ENCODE measurements at regions not wholly inside any gene's neighbourhood (a gene's known extent, or its start where the extent isn't known, plus 50 kb on each side); places are given as distances from the start of the nearest gene placed in this dataset.
"Not testable (repeated sequence)": the region's sequence is repeated elsewhere in the genome, so short reads cannot be mapped to it uniquely, and the experiment has no call there.

DNA sequence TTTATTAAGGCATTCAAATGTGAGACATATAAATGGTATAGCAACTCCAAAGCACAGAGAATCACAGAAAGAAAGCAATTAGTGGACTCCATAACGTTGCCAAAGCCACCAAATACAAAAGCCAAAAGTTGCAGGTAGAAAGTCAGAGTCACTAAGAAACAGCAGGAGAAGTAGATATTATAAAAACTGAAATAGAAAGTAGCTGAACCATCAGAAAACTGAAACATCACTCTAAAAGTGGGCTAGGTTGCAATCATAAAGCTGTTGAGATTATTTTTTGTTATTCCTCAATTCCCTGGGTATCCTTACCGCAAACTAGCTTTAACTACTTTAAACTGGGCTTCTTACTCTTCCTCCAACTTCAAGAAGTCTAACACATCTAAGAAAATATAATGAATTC lies 108.1 kb upstream of the ARRDC3 start:
- H3K4me1 ChIP-seq = peaks cover 0 to 14% (median 0%) of the 10 kb centered on the region in 9 donors
- ATAC-seq (no peak), DNase-seq (no peak)
- intact Hi-C loops (cut with DNase I) = no loop called here
- no peaks in the 10 kb centered on the region for H3K27me3 ChIP-seq
- H3K27ac ChIP-seq = no peak overlapping the region
- TF ChIP-seq, protein P1, sequence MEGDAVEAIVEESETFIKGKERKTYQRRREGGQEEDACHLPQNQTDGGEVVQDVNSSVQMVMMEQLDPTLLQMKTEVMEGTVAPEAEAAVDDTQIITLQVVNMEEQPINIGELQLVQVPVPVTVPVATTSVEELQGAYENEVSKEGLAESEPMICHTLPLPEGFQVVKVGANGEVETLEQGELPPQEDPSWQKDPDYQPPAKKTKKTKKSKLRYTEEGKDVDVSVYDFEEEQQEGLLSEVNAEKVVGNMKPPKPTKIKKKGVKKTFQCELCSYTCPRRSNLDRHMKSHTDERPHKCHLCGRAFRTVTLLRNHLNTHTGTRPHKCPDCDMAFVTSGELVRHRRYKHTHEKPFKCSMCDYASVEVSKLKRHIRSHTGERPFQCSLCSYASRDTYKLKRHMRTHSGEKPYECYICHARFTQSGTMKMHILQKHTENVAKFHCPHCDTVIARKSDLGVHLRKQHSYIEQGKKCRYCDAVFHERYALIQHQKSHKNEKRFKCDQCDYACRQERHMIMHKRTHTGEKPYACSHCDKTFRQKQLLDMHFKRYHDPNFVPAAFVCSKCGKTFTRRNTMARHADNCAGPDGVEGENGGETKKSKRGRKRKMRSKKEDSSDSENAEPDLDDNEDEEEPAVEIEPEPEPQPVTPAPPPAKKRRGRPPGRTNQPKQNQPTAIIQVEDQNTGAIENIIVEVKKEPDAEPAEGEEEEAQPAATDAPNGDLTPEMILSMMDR (IDR thresholded peaks at IDR 0.05) = no peak
- H3K9me3 ChIP-seq = no peaks in the 10 kb centered on the region
- H3K36me3 ChIP-seq = no peaks in the 10 kb centered on the region
- 74 to 76% methylated on average over 2 of the region's 2 CpGs for WGBS, 2 donors
- no peak overlapping the region for H3K4me3 ChIP-seq

DNA sequence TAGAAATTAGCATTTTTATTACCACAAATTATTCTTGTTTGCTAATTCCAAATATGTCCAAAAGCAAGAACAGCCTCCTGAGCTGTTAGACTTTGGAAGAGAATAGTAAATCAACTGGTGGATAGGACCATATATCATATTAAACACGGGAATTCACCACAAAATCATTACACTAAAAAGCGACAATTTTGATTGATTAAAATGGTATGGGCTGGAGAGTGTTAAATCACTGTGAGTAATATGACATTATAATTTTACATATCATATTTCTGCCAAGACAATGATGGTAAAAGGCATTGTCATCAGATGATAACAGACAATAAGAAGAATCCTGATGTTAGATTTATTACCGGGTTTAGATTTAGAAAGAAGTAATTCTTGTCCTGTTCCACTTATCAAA lies 107.2 kb upstream of the ARRDC3 start:
- intact Hi-C loops (cut with DNase I) = no loop called here
- TF ChIP-seq, protein P1 (IDR thresholded peaks at IDR 0.05) = no peak
- no peaks in the 10 kb centered on the region for H3K36me3 ChIP-seq
- H3K9me3 ChIP-seq = no peaks in the 10 kb centered on the region
- H3K4me3 ChIP-seq = no peak overlapping the region
- no peaks in the 10 kb centered on the region for H3K27me3 ChIP-seq
- H3K27ac ChIP-seq = no peak overlapping the region
- H3K4me1 ChIP-seq = peaks cover 0 to 14% (median 0%) of the 10 kb centered on the region in 9 donors
- no peak for ATAC-seq
- no peak for DNase-seq
- WGBS, 2 donors = 76 to 81% methylated on average over 3 of the region's 3 CpGs

DNA sequence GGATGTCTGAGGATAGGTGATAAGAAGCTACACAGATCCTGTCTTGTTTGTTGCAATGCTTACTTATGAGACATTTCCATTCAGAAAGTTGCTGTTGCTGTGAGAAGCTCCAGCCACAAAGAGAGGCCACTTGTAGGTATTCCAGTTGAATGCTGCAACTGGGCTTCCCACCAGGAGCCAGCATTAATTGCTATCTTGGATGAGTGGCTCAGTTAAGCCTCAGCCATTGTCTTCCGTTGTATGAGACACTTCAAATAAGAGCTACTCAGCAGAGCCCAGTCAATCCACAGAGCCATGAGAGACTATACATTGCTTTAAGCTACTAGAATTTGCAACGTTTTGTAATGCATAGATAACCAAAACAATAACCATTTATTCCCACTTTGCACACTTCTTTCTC lies 104.3 kb upstream of the ARRDC3 start:
- intact Hi-C loops (cut with DNase I) = no loop called here
- TF ChIP-seq, protein P1 (IDR thresholded peaks at IDR 0.05) = no peak
- 63 to 70% methylated on average over 2 of the region's 2 CpGs for WGBS, 2 donors

DNA sequence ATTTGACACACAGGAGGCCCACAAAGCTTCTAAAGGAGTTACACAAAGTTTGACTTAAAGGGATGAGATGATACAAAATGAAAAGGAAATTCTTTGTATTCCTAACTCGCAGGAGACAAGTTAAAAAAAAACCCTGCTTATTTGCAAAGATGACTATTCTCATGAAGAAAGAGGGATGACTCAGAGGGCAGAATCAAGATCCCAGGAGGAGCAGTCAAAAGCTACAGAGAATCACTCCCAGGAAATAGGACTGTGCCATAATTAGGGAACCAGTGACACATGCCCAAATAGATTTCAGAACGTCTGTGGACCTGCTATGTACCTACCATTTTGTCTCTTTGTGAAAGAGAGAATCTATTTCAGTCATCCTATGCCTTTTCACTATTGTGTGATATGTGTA lies 103.5 kb upstream of the ARRDC3 start:
- 52 to 58% methylated on average over 2 of the region's 2 CpGs for WGBS, 2 donors
- Histone ChIP-seq H3K4me3 (no peak overlapping the region), H3K4me1 (no peaks in the 10 kb centered on the region), H3K36me3 (no peaks in the 10 kb centered on the region), H3K9me3 (no peaks in the 10 kb centered on the region), H3K27ac (no peak overlapping the region), H3K27me3 (no peaks in the 10 kb centered on the region)
- TF ChIP-seq, protein P1 (IDR thresholded peaks at IDR 0.05) = no peak
- DNase-seq = no peak
- intact Hi-C loops (cut with DNase I) = no loop called here
- no peak for ATAC-seq

More for the DNA sequence above, 104.3 kb upstream of the ARRDC3 start:
- ATAC-seq = no peak
- H3K4me1 ChIP-seq = peaks cover 0 to 3% (median 0%) of the 10 kb centered on the region in 9 donors
- H3K9me3 ChIP-seq = no peaks in the 10 kb centered on the region
- no peak overlapping the region for H3K27ac ChIP-seq
- no peak for DNase-seq
- H3K36me3 ChIP-seq = no peaks in the 10 kb centered on the region
- H3K27me3 ChIP-seq = no peaks in the 10 kb centered on the region
- H3K4me3 ChIP-seq = no peak overlapping the region

DNA sequence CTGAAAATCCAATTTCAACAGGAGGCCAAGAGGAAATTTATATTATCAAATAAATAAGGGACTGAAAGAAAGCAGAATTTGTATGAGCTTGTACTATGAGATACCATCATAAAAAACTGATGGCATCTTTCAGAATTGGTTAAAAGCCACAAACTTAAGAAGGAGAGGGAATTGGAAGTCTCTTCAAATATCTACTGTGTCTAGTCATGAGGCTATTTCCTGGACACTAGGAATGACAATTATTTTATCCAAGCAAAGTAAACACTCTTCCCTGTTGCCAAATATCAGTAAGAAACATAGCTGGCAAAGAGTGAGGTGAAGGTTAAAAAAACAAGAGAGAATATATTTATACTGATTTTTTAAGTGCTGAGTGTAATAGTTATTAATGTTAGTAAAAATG lies 101.5 kb upstream of the ARRDC3 start:
- TF ChIP-seq, protein P1 (IDR thresholded peaks at IDR 0.05) = no peak
- DNase-seq (no peak), ATAC-seq (no peak)
- H3K4me1 ChIP-seq = no peaks in the 10 kb centered on the region
- H3K27me3 ChIP-seq = no peaks in the 10 kb centered on the region
- H3K27ac ChIP-seq = no peak overlapping the region
- no peak overlapping the region for H3K4me3 ChIP-seq
- intact Hi-C loops (cut with DNase I) = no loop called here
- H3K9me3 ChIP-seq = no peaks in the 10 kb centered on the region
- H3K36me3 ChIP-seq = no peaks in the 10 kb centered on the region

DNA sequence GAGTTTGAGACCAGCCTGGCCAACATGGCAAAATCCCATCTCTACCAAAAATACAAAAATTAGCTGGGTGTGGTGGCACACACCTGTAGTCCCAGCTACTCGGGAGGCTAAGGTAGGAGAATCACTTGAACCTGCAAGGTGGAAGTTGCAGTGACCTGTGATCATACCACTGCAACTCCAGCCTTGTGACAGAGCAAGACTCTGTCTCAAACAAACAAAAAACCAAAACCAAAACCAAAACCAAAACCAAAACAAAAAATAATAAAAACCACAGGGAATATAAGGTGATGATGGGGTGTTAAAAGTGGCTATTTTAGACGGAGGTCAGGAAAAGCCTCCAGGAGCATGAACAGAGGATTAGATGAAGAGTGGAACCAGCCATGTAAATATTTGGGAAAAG lies 96.3 kb upstream of the ARRDC3 start:
- H3K27me3 ChIP-seq; H3K4me1 ChIP-seq; H3K36me3 ChIP-seq; intact Hi-C loops (cut with DNase I); H3K27ac ChIP-seq; H3K4me3 ChIP-seq; DNase-seq; H3K9me3 ChIP-seq; ATAC-seq: not testable (repeated sequence)
- 75 to 77% methylated on average over 2 of the region's 2 CpGs for WGBS, 2 donors

Data from heart right ventricle (tissue), 16 donors.